ENCODE measurements at regions not wholly inside any gene's neighbourhood (a gene's known extent, or its start where the extent isn't known, plus 50 kb on each side); places are given as distances from the start of the nearest gene placed in this dataset.

DNA sequence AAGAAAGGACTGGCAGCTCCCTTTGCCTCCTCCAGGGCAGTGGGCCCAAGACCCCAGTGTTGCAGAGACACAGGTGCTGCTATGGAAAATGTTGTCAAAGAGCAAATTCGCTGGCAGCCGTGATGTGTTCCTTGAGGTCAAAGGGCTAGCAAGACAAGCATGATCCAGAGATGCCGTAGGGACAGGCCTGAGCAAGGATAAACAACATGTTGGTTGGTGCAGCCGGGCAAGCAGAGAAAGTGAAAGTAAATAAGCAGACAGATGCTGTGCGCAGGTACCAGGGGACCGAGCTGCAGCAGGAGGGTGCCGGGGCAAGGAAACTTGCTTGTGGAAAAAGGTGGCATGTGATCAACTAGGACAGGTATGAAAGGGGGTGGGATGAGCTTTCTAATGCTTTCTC is 125.5 kb upstream of the NECTIN1 start:
- Histone ChIP-seq H3K56ac (ENCODE audit: extremely low read depth, insufficient read depth, low read length) (no peak overlapping the region), H3K36me3 (ENCODE audit: control insufficient read depth, insufficient read depth, low read length) (no peaks in the 10 kb centered on the region), H3K18ac (ENCODE audit: low read depth, low read length) (no peak overlapping the region), H4K20me1 (ENCODE audit: insufficient read depth, low read length) (no peaks in the 10 kb centered on the region), H2BK120ac (ENCODE audit: low read depth, low read length) (no peak overlapping the region), H2AK9ac (replicated peaks; ENCODE audit: low read depth, low read length, poor library complexity) (no peak overlapping the region), H3K27ac (ENCODE audit: insufficient read depth, low read length) (no peak overlapping the region), H4K5ac (ENCODE audit: low read depth, low read length) (no peak overlapping the region), H3K79me1 (ENCODE audit: low read depth in 1 of 2, low read length in 2 of 2) (no peaks in the 10 kb centered on the region), H2BK15ac (ENCODE audit: low read depth, low read length) (no peak overlapping the region), H4K8ac (ENCODE audit: low read depth in 2 of 2, low read length in 2 of 2) (no peak overlapping the region), H4K91ac (ENCODE audit: insufficient read depth, low read depth, low read length) (no peak overlapping the region), H3K4me1 (ENCODE audit: control insufficient read depth, insufficient read depth, low read length) (no peaks in the 10 kb centered on the region), H3K4me2 (ENCODE audit: low read depth, low read length) (no peak overlapping the region; the same call in 1 of the 2 replicates), H2AK5ac (ENCODE audit: low read depth, low read length) (no peak overlapping the region), H3K27me3 (ENCODE audit: control insufficient read depth, insufficient read depth, low read length) (peaks cover 22% of the 10 kb centered on the region; the same call in 1 of the 2 replicates), H3K23ac (ENCODE audit: low read depth, low read length) (no peak overlapping the region), H2BK20ac (ENCODE audit: low read depth, low read length) (no peak overlapping the region), H3K14ac (replicated peaks; ENCODE audit: low read depth, low read length) (no peak overlapping the region), H3K4ac (ENCODE audit: low read depth, low read length) (no peak overlapping the region), H3K9ac (ENCODE audit: low read depth, low read length) (no peak overlapping the region), H3K9me3 (ENCODE audit: control insufficient read depth, insufficient read depth, low read length) (no peaks in the 10 kb centered on the region), H3K9me1 (ENCODE audit: insufficient read depth, low read length) (no peaks in the 10 kb centered on the region), H3K4me3 (ENCODE audit: insufficient read depth, low read depth, low read length) (no peak overlapping the region), H2BK5ac (ENCODE audit: low read depth, low read length, poor library complexity, severe bottlenecking) (no peak overlapping the region), H2AFZ (replicated peaks; ENCODE audit: low read length, poor library complexity) (no peak overlapping the region)
- intact Hi-C loops (cut with micrococcal nuclease), result no loop called here
- CTCF ChIA-PET, result no interaction called here
- WGBS, 2 experiments (ENCODE audit: extremely low coverage in 2 of 2, insufficient read length in 1 of 2), result 0% methylated on average over 3 of the region's 7 CpGs; no CpG with 5 or more reads in 1 of the 2 experiments
- no peak for TF ChIP-seq CEBPB (IDR thresholded peaks at IDR 0.05; ENCODE audit: low read depth, low read length)
- TF ChIP-seq RFX5 (IDR thresholded peaks at IDR 0.05; ENCODE audit: low read depth, low read length), result no peak
- TF ChIP-seq FOS (IDR thresholded peaks at IDR 0.05; ENCODE audit: low read depth, low read length), result no peak
- TF ChIP-seq MAFK (IDR thresholded peaks at IDR 0.05; ENCODE audit: low read depth, low read length), result no peak
- TF ChIP-seq, protein P1, sequence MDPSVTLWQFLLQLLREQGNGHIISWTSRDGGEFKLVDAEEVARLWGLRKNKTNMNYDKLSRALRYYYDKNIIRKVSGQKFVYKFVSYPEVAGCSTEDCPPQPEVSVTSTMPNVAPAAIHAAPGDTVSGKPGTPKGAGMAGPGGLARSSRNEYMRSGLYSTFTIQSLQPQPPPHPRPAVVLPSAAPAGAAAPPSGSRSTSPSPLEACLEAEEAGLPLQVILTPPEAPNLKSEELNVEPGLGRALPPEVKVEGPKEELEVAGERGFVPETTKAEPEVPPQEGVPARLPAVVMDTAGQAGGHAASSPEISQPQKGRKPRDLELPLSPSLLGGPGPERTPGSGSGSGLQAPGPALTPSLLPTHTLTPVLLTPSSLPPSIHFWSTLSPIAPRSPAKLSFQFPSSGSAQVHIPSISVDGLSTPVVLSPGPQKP (IDR thresholded peaks at IDR 0.05; ENCODE audit: borderline replicate concordance, low read depth, low read length), result no peak
- TF ChIP-seq RCOR1 (IDR thresholded peaks at IDR 0.05; ENCODE audit: insufficient replicate concordance, low read length), result no peak
- no peak for TF ChIP-seq MAZ (IDR thresholded peaks at IDR 0.05; ENCODE audit: borderline replicate concordance, low read depth, low read length)
- TF ChIP-seq BHLHE40 (IDR thresholded peaks at IDR 0.05; ENCODE audit: low read depth, low read length), result no peak
- TF ChIP-seq SMC3 (IDR thresholded peaks at IDR 0.05; ENCODE audit: low read depth, low read length), result no peak
- no peak for TF ChIP-seq RAD21 (IDR thresholded peaks at IDR 0.05; ENCODE audit: low read length)
- TF ChIP-seq, protein P2, sequence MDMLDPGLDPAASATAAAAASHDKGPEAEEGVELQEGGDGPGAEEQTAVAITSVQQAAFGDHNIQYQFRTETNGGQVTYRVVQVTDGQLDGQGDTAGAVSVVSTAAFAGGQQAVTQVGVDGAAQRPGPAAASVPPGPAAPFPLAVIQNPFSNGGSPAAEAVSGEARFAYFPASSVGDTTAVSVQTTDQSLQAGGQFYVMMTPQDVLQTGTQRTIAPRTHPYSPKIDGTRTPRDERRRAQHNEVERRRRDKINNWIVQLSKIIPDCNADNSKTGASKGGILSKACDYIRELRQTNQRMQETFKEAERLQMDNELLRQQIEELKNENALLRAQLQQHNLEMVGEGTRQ (IDR thresholded peaks at IDR 0.05; ENCODE audit: low read depth, low read length), result no peak
- no peak for TF ChIP-seq CHD1 (IDR thresholded peaks at IDR 0.05; ENCODE audit: low read depth, low read length)
- TF ChIP-seq POLR2A (IDR thresholded peaks at IDR 0.05; ENCODE audit: low read depth, low read length), result no peak
- no peak for TF ChIP-seq NFE2L2 (IDR thresholded peaks at IDR 0.05; ENCODE audit: low read depth, low read length)
- TF ChIP-seq, protein P3, sequence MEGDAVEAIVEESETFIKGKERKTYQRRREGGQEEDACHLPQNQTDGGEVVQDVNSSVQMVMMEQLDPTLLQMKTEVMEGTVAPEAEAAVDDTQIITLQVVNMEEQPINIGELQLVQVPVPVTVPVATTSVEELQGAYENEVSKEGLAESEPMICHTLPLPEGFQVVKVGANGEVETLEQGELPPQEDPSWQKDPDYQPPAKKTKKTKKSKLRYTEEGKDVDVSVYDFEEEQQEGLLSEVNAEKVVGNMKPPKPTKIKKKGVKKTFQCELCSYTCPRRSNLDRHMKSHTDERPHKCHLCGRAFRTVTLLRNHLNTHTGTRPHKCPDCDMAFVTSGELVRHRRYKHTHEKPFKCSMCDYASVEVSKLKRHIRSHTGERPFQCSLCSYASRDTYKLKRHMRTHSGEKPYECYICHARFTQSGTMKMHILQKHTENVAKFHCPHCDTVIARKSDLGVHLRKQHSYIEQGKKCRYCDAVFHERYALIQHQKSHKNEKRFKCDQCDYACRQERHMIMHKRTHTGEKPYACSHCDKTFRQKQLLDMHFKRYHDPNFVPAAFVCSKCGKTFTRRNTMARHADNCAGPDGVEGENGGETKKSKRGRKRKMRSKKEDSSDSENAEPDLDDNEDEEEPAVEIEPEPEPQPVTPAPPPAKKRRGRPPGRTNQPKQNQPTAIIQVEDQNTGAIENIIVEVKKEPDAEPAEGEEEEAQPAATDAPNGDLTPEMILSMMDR (conservative IDR thresholded peaks at IDR 0.05; ENCODE audit: low read depth, low read length), result no peak
- no peak for TF ChIP-seq MXI1 (IDR thresholded peaks at IDR 0.05; ENCODE audit: borderline replicate concordance, low read depth, low read length)
- POLR2A ChIA-PET (ENCODE audit: unreplicated experiment), result no interaction called here
- dilution Hi-C loops (cut with HindIII; ENCODE audit: low sequenced_read_pairs, unreplicated experiment), result no loop called here
- in situ Hi-C loops (cut with MboI; ENCODE audit: low sequenced_read_pairs), result no loop called here
- ATAC-seq (ENCODE audit: low read depth) (no peak), DNase-seq (no peak)
- no TSS peak for BruUV-seq (replicated peaks)

All from IMR-90 (cell line).